HG02981 (cell line): ENCODE measurements at regions not wholly inside any gene's neighbourhood (a gene's known extent, or its start where the extent isn't known, plus 50 kb on each side); places are given as distances from the start of the nearest gene placed in this dataset.

Source experiments
- ATAC-seq: cut with Tn5 transposase; IDR thresholded peaks from one replicate; pipeline ENCODE4 v1.9.1; 2021; ENCODE audit warnings: mild to moderate bottlenecking, moderate library complexity; ENCODE audit not compliant: unreplicated experiment

DNA sequence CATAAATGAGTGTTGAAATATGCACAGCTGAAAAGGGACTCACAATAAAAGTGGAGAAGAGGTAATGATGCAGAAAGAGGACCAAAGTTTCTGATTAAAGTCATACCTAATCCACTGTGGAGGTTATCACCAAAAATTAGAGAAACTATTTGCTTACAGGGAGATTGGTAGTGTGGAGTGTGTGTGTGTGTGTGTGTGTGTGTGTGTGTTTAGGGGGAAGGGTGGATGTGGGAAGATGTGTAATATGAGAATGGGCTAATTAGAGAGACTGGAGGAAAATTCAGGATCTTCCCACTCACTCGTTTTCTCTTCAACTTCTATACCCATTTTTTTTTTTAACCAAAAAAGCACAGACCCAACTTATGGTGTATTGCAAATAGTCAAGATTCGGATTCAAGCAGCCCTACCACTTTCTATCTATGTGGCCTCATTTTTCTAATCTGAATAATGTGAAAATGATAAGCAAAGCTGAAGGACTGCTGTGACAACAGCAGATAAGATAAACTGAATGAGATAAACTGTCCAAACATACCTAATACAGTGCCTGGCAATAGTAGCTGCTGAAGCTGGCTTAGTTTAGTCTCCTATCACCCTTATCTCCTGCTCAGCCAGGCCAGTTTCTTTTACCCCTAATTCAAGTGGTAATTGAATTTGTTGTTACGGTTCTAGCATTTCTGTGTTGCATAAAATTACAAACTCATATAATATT is 501.1 kb downstream of the KDM4C start:
- no peak for ATAC-seq

DNA sequence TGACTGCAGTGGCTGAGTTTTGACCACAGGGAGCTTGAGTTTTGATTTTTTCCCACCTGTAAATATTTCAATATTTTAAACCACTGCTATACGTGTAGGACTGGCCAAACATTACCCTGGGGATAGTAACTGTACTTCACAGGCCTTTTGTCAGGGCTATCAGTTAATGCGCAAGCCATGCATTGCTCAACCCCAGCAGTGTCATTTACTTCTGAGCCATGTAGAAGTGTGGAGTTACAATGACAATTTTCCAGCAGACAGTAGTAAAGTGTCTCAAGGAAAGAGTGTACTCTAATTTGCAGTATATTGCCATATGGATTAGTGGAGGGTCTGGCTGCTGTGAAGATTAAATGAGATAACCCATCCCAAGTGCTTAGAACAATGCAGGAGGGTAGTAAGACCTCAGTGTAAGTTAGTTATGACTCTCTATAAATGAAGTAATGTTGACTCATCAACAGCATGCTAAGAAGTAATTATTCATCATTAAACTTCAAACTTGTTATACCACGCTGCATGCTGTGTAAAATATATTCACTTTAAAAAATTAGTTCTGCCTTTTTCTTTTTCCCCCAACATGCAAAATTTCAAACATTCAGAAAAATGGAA is 489.2 kb downstream of the KDM4C start:
- no peak for ATAC-seq

DNA sequence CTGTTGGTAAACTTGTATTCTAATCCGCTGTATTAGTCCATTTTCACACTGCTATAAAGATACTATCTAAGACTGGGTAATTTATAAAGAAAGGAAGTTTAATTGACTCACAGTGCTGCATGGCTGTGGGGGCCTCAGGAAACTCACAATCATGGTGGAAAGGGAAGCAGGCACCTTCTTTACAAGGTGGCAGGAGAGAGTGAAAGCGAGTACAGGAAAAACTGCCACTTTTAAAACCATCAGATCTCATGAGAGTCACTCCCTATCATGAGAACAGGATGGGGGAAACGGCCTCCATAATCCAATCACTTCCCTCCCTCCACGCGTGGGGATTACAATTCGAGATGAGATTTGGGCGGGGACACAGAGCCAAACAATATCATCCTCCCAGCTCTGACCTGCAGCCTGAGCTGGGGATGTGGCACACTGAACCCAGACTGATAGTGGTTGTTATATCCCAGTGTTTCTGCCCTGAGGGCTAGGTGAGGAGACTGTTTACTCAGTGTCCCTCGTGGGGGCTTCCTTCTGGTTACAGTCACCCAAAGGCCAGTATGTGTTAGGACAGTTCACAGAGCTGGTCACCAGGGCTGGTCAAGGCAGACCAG is 488.3 kb downstream of the KDM4C start:
- ATAC-seq: no peak

DNA sequence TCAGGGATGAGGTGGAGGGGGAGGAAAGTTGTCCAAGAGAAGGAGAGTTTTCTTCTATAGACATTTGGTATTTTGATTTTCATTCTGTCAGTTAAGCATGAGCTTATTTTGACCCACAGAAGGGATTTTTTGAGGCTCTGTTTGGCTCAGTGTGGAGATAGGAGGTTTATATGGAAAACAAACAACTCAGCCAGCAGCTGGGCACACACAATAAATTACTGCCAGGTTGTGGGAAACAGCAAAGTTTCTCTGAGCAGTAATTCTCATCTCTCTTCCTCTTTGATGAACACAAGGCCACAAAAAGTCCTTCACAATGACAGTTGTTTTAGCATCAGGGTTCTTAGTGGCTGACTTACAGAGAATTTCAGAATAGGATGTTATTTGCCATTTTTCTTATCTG is 486.1 kb downstream of the KDM4C start:
- no peak for ATAC-seq

DNA sequence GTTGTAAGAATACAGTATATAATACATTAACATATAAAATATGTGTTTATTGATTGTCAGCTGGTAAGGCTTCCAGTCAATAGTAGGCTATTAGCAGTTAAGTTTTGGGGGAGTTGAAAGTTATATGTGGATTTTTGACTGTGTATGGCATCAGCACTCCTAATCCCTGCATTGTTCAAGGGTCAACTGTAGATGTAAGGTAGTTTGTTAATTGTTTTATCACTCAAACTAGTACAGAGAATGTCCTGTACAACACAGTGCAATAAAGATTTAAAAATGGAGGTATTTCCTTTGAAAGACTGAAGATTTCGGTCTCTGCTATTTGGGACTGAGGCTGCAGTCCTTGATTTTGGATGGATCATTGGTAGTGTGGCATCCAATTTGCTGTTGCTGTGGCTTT is 484.4 kb downstream of the KDM4C start:
- ATAC-seq: no peak

DNA sequence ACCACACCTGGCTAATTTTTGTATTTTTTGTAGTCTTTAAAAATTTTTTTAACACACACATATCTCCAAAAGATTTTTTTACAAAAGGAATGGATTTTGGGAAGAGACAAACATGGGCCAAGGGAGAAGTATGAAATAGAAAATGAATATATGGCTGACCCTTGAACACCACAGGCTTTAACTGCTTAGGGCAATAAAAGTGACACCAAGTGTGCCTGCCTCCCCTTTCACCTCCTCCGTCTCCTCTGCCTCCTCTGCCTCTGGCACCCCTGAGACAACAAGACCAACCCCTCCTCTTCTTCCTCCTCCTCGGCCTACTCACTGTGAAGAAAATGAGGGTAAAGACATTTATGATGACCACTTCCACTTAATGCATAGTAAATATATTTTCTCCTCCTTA is 483.9 kb downstream of the KDM4C start:
- ATAC-seq: no peak

DNA sequence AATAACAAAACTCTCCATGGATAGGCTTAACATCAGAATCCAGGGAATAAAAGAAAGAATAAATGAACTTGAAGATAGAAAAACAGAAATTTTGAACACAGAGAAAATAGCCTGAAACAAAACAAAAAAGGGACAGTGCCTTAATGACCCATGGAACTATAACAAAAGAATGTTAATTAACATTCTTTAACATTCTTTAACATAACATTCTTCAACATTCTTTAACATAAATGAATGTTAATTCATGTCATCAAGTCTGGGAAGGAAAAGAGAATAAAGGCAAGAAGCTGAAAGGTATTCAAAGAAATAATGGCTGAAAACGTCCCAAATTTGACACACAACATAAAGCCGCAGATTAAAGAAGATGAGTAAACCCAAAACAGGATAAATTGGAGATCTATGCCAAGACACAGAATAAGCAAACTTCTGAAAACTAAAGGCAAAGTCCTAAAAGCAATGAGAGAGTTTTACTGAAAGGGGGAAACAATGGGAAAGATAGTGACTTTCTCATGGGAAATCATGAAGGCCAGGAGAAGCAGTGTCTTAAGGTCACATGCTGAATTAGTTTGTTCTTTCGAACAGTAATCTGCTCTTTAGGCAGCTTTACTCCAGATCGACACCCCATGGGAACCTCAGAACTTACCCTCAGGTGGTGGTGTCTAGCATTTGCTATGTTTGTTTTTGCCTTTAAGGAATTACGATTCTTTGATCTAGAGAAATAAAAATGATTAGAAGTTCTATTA is 483.0 kb downstream of the KDM4C start:
- no peak for ATAC-seq

DNA sequence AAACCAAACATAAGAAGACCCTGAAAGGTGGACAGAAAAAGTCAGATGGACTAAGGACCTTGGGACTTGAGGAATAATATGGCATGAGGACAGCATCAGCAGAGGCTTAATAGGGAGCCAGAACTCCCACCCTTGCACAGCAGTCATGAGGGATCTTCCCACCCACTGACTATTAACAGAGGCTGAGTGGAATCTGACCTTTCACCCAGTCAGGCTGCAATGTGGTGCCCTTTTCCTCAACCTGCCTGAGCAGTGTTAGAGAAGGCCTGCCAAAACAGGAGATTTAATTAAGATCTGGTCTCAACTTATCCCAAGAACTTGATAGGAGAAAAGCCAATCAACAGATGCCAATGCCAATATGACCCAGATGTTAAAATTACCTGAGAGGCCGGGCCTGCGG is 481.9 kb downstream of the KDM4C start:
- ATAC-seq: no peak

DNA sequence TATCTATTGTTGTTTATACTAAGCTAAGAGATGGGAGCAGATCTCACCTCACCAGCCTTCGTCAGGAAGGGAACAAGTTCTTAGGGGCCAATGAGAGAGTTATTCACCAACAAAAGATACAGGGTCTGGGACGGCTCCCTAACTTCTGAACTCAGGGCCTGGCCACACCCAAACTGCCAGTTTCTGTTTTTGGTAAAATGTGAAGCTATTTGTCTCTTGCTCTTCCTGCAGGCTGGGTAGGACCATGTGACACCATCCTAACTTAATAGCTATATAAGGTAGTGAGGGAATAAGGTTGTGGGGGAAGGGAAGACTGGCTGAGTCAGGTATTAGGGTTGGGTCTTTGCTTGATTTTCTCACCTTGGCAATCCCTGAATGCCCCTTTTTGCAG is 480.5 kb downstream of the KDM4C start:
- no peak for ATAC-seq

DNA sequence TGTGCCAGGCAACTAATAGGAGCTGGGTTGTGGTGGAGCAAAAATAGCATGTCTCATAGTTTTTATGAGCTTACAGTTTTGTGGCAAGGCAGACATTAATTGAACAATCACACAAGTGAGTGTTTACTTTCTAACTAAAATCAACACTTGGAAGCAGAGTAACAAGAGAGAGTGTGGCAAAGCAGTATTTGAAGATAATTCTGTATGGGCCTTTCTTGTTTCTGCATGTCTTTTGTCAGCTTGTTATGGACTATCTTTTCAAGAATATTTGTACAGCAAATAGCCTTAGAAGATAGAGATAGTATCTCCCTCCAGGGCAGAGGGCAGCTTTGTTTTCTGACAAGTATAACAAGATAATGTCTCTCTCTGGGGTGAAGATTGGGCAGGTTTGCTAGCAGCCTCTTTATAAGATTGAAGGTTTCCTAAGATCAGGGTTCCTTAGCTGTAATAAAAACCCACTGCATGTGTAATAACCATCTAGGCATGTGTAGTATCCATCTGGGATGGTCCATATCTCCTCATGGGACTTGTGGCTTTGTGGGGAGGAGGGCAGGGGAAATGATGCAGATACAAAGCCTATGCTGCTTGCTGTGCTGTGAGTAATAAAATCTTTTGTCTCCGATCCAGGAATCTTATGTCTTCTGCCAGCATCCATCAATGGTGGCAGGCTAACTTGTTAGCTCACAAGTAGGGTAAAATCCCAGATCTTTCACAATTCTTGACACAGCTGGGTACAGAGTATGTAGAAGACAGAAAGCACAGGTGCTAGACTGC is 479.9 kb downstream of the KDM4C start:
- ATAC-seq: no peak

DNA sequence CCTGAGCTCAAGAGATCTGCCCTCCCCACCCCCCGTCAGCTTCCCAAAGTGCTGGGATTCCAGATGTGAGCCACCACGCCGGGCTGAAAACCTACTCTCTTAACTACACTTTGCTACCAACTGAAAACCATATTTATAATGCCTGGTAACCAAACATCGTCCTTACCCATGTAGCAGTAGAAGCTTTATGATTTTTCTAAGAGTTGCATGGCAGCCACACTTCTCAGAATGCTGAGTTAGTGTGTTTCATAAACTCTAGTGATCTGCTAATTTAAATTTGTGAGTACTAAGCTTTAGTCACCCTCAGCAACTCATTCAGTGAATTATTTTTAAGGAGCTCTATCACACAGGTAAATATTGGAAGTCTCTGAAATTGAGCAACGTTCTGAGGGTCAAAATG is 478.4 kb downstream of the KDM4C start:
- no peak for ATAC-seq

DNA sequence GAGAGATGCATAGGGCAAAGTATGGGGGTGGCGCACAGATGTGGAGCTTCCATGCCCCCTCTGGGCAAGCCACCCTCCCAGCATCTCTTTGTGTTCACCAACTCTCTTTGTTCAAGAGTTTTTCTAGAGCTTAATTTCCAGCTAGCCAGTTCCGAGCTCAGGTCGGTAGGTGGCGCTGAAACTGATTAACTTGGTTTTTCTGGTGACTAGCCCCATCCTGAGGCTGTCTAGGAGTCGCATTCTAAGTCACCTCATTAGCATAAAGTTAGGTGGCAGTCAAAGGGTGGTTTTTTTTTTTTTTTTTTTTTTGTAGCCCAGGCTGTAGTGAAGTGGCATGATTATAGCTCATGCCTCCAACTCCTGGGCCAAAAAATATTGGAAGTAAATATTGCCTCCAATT is 476.4 kb downstream of the KDM4C start:
- ATAC-seq: peak; percentile 55

DNA sequence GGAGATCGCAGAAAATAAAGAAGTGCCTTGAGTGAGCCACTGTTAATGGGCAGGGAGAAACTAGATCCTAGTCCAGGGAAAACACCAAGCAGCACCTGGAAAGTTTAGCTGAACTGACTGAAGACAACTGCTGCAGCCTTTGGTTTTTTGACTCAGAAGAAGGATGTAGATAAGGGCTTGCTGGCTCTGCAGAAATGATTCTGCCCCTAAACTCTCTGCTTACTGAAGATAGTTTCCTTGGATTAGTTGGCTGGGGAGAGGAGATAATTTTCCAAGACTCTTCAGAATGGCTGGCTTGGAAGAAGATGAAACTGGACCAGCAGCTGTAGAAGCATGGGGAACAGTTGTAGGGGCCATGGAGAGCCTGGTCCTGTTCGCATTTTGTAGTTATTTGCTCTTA is 471.8 kb downstream of the KDM4C start:
- no peak for ATAC-seq

DNA sequence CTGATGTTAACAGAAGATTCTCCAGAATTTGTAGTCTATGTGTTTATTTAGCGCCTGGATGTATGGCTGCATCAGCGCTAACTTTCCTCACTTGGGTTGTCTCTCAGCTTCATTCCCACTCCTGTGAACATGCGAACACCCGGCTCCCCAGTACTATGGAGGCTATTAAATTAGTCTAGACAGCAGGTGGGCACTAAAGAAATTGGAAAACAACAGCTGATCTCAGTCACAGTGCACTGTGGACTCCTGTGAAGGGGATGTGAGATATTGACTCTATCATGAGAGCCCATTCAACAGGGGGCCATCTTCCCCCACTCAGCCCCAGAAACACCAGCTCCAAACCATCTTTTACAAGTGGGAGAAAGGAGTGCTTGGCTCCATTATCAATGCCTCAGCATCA is 471.0 kb downstream of the KDM4C start:
- ATAC-seq: no peak

DNA sequence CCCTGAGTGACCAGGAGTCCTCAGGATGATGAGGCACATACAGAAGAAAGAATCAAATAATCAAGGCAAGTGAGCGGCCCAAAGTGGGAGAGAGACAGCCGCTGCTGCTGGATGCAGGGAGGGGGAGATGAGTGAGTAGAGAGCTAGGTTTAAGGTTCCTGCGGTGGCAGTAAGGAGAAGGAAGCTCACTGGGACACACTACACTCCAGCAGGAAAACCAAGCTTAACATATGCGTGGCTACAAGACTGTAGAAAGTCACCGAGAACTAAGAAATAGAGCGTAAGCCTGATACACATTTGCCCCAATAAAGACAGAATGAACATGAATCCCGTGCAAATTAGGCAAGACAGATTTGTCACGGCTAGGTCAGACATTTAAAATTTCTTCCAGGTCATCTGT is 470.2 kb downstream of the KDM4C start:
- ATAC-seq: no peak

DNA sequence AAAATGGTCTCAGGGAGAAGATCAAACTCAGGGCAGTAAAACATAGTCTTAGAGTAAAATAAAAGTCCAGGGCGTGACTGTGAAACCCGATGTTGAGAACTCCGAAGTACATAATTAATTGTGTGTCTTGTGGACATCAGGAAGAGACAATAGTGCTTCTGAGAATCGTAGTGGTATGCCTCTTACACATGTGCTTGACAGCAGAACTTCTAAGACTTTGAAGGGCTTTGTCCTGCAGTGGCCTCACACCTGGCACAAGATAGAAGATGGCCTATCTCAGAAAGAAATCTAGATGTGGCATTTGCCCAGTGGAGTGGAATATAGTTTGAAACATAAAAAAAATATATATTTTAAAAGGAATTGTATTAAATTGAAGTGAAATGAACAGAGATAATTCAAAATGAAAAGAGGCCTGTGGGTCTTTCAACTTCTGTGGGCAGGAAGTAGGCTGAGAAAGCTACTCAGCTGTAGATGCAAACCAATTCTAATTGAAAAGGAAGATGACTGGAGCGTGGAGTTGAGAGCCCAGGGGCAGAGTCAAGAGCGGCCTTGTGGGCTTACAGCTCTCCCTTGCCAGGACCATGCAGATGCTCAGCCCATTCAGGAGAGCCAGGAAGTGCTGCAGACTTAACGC is 468.4 kb downstream of the KDM4C start:
- ATAC-seq: no peak
